Thyroid gland (tissue), 4 donors: ENCODE measurements at regions not wholly inside any gene's neighbourhood (a gene's known extent, or its start where the extent isn't known, plus 50 kb on each side); places are given as distances from the start of the nearest gene placed in this dataset.

Source experiments
- DNase-seq, 2 donors: peaks; one replicate each; pipeline ENCODE4 v3.0.0-alpha.2; 2019
- H3K27ac ChIP-seq, 3 donors: fragments of 200-600 bp; sonication (generic); 1 replicate in 2 of 3; 2 replicates in 1 of 3; pipeline ENCODE4 v1.5.1; 2016 to 2019; ENCODE audit warnings: mild to moderate bottlenecking in 1 of 3, moderate library complexity in 1 of 3
- H3K27me3 ChIP-seq: fragments of 200-600 bp; sonication (generic); one replicate; pipeline ENCODE4 v1.5.1; 2019
- H3K36me3 ChIP-seq, 2 donors: fragments of 200-600 bp; sonication (generic); one replicate each; pipeline ENCODE4 v1.5.1; 2016 to 2019
- H3K4me1 ChIP-seq, 2 donors: fragments of 200-600 bp; sonication (generic); one replicate each; pipeline ENCODE4 v1.5.1; 2017 to 2019
- H3K4me3 ChIP-seq, 3 donors: fragments of 200-600 bp; sonication (generic); replicated peaks in 1 of 3; 1 replicate in 2 of 3; 2 replicates in 1 of 3; pipeline ENCODE4 v1.5.1; 2016; ENCODE audit warnings: mild to moderate bottlenecking in 1 of 3
- H3K9me3 ChIP-seq: fragments of 200-600 bp; sonication (generic); one replicate; pipeline ENCODE4 v1.5.1; 2017
- POLR2A ChIP-seq, 2 donors: fragments of 450-650 bp; IDR thresholded peaks; one replicate each; pipeline ENCODE4 v1.6.1; 2017; ENCODE audit warnings: antibody characterized with exemption in 2 of 2, mild to moderate bottlenecking in 2 of 2, moderate library complexity in 1 of 2
- WGBS, 2 donors: methylation state at CpG; one replicate each; pipeline ENCODE4 v1.1.5; 2017; 5-methylcytosine and 5-hydroxymethylcytosine counted together
- intact Hi-C: fragments of 100-400 bp; cut with DNase I; formaldehyde crosslinking; loops from one replicate; pipeline ENCODE4 v1.15.1; 2023
- TF ChIP-seq, protein P1 (sequence below), 6 experiments: fragments of 200-600 bp in 3 of 6; fragments of 450-650 bp in 3 of 6; sonication (generic) in 3 of 6; IDR thresholded peaks; one replicate each; pipeline ENCODE4 v1.5.1; 2016 to 2019; ENCODE audit warnings: antibody characterized with exemption in 6 of 6, mild to moderate bottlenecking in 2 of 6, inconsistent platforms in 1 of 6, moderate library complexity in 1 of 6

DNA sequence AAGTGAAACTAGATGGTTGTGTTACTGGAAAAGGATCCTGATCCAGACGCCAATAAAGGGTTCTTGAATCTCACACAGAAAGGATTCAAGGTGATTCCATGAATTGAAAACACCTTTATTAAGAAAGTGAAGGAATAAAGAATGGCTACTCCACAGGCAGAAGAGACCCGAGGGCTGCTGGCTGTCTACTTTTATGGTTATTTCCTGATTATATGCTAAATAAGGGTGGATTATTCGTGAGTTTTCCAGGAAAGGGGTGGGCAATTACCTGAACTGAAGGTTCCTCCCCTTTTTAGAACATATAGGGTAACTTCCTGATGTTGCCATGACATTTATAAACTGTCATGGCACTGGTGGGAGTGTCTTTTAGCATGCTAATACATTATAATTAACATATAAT is 50.9 kb upstream of the WARS2 start:
- Histone ChIP-seq H3K4me1 (no peaks in the 10 kb centered on the region), H3K27ac (no peak overlapping the region), H3K36me3 (no peaks in the 10 kb centered on the region), H3K4me3 (no peak overlapping the region), H3K27me3 (no peaks in the 10 kb centered on the region), H3K9me3 (no peaks in the 10 kb centered on the region)
- intact Hi-C loops = no loop called here
- DNase-seq = no peak
- TF ChIP-seq, protein P1, sequence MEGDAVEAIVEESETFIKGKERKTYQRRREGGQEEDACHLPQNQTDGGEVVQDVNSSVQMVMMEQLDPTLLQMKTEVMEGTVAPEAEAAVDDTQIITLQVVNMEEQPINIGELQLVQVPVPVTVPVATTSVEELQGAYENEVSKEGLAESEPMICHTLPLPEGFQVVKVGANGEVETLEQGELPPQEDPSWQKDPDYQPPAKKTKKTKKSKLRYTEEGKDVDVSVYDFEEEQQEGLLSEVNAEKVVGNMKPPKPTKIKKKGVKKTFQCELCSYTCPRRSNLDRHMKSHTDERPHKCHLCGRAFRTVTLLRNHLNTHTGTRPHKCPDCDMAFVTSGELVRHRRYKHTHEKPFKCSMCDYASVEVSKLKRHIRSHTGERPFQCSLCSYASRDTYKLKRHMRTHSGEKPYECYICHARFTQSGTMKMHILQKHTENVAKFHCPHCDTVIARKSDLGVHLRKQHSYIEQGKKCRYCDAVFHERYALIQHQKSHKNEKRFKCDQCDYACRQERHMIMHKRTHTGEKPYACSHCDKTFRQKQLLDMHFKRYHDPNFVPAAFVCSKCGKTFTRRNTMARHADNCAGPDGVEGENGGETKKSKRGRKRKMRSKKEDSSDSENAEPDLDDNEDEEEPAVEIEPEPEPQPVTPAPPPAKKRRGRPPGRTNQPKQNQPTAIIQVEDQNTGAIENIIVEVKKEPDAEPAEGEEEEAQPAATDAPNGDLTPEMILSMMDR (IDR thresholded peaks at IDR 0.05) = no peak
- no peak for TF ChIP-seq POLR2A (IDR thresholded peaks at IDR 0.05)
- WGBS, 2 donors = 95 to 96% methylated on average over 3 of the region's 3 CpGs

DNA sequence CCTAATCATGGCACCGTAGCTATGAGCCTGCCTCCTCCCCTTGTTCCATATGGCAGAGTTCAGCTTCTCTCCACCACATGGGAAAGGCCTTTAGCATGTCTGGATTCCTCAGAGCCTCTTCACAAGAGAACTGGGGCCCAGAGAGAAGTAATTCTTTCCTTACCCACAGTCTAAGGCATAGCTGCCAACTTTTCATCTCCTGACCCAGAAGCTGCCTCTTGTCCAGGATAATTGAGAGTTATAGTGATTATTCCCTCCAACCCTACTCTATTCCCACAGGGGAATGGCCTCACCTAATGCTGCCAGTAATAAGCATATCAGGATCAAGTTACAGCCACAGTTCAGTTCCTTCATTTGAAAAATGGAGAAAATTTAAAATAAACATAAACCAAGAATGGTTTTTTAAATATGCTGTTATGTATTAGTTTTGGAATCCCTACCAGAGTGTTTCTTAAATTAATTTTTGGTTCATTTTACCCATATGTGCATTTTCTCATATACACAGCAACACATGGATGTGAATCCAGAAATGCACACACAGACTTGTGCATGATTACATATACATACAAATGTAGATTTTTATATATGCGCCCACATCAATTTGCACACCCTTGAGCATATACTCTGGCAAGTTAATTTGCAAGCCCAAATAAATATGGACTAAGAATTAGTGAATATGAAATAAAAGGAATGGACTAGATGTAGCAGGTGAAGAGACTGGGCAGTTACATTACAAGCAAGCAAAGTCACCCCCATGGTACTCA is 63.9 kb upstream of the WARS2 start:
- H3K36me3 ChIP-seq = no peaks in the 10 kb centered on the region
- intact Hi-C loops = no loop called here
- no peaks in the 10 kb centered on the region for H3K4me1 ChIP-seq
- no peak for DNase-seq
- no peaks in the 10 kb centered on the region for H3K9me3 ChIP-seq
- TF ChIP-seq POLR2A (IDR thresholded peaks at IDR 0.05) = no peak
- no peak overlapping the region for H3K4me3 ChIP-seq
- no peak overlapping the region for H3K27ac ChIP-seq
- 79 to 88% methylated on average over 2 of the region's 2 CpGs for WGBS, 2 donors
- no peaks in the 10 kb centered on the region for H3K27me3 ChIP-seq

DNA sequence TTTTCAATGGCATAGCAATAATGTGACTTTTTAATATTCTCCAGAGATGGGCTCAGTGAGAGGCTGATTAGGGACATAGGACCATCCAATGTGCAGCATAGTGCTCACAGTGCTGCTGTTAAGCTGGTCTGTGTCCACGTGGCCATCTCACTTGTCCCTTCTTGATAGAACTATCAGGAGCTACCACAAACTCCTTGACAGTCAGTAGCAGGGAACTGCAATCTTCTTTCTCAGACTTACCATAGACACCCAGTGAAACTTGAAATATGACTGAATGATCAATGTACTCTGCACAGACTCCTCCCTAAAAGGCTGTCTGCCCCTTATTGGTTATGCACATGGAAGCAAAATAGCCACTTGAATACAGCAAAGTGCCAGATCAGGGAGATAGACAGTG is 64.5 kb upstream of the WARS2 start:
- DNase-seq = no peak
- no peak for TF ChIP-seq POLR2A (IDR thresholded peaks at IDR 0.05)
- TF ChIP-seq, protein P1 (IDR thresholded peaks at IDR 0.05) = no peak
- Histone ChIP-seq H3K4me1 (no peaks in the 10 kb centered on the region), H3K4me3 (no peak overlapping the region), H3K27me3 (no peaks in the 10 kb centered on the region), H3K9me3 (no peaks in the 10 kb centered on the region), H3K36me3 (no peaks in the 10 kb centered on the region), H3K27ac (no peak overlapping the region)
- WGBS, 2 donors = 67 to 71% methylated on average over 1 of the region's 1 CpG
- intact Hi-C loops = no loop called here

DNA sequence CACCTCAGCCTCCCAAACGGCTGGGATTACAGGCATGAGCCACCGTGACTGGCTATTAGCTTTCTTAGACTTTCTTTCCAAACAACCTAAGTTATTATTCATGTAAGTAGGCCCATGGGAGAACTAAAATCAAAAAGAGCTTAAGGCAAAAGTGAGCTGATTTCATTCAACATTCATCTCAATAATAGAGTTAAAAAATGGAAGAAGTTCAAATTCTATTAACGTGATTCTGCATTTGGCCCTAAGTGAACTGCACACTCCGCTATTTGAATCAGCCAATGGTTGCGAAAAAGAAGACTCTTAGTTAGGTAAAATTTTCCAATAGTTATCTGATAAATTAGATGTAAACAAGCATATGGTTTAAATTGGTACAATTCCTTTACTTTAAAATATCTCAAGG is 68.6 kb upstream of the WARS2 start:
- intact Hi-C loops = no loop called here

DNA sequence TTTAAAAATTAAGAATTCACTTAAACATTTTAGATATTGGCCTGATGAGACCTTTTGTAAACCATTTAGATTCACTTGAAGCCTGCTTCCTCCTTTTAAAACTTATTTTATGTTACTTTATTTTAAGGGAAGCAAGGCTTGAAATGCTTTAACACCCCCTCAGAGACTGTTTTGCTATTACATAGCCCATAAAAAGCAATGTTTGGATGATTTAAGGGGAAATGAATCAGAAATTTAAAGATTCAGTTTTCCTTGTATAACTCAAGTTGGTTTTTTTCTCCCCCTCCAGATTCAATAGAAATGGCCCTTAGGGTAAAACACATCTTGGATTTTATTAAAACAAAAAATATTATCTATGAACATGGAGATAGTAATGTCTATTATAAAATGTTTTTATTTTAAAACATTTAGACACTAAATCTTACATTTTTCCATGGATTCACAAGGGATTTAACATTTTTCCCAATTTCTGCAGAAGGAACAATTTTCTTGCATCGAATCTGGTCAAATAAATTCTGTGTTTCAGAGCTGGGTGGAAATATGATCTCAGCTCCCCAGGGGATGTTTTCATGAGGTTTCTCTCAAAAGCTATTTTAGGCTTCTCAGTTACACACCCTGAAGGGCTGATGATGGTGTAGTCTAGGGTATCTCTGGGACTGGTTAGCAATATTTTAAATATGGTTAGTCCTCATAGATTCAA is 69.3 kb upstream of the WARS2 start:
- Histone ChIP-seq H3K27me3 (no peaks in the 10 kb centered on the region), H3K27ac (no peak overlapping the region), H3K9me3 (no peaks in the 10 kb centered on the region), H3K4me1 (no peaks in the 10 kb centered on the region), H3K36me3 (no peaks in the 10 kb centered on the region), H3K4me3 (no peak overlapping the region)
- intact Hi-C loops = no loop called here
- 80 to 85% methylated on average over 1 of the region's 1 CpG for WGBS, 2 donors
- no peak for DNase-seq
- TF ChIP-seq, protein P1 (IDR thresholded peaks at IDR 0.05) = no peak
- no peak for TF ChIP-seq POLR2A (IDR thresholded peaks at IDR 0.05)

More for the DNA sequence above, 68.6 kb upstream of the WARS2 start:
- H3K4me1 ChIP-seq = no peaks in the 10 kb centered on the region
- H3K27ac ChIP-seq = no peak overlapping the region
- DNase-seq = no peak
- H3K9me3 ChIP-seq = no peaks in the 10 kb centered on the region
- no peak overlapping the region for H3K4me3 ChIP-seq
- H3K36me3 ChIP-seq = no peaks in the 10 kb centered on the region
- no peaks in the 10 kb centered on the region for H3K27me3 ChIP-seq
- WGBS, 2 donors = 91 to 94% methylated on average over 5 of the region's 5 CpGs
- TF ChIP-seq, protein P1 (IDR thresholded peaks at IDR 0.05) = no peak
- no peak for TF ChIP-seq POLR2A (IDR thresholded peaks at IDR 0.05)
